GM13976 (cell line): ENCODE measurements at regions not wholly inside any gene's neighbourhood (a gene's known extent, or its start where the extent isn't known, plus 50 kb on each side); places are given as distances from the start of the nearest gene placed in this dataset.
"Not testable (repeated sequence)": the region's sequence is repeated elsewhere in the genome, so short reads cannot be mapped to it uniquely, and the experiment has no call there.

Source experiments
- DNase-seq: peaks from one replicate; pipeline ENCODE4 v3.0.0; 2012; ENCODE audit warnings: low spot score
- in situ Hi-C: fragments of 300-500 bp; cut with MboI; formaldehyde crosslinking; loops from one replicate; pipeline ENCODE4 v1.12.0; 2022; ENCODE audit warnings: low sequenced_read_pairs, mixed read lengths, inconsistent platforms; ENCODE audit not compliant: unreplicated experiment
- TF ChIP-seq, protein P1 (sequence below): IDR thresholded peaks from 2 replicates; pipeline ENCODE4 v1.5.1; 2012; ENCODE audit warnings: borderline replicate concordance, mild to moderate bottlenecking; ENCODE audit not compliant: insufficient read depth; ENCODE audit errors: extremely low read depth, missing control alignments, control extremely low read depth

DNA sequence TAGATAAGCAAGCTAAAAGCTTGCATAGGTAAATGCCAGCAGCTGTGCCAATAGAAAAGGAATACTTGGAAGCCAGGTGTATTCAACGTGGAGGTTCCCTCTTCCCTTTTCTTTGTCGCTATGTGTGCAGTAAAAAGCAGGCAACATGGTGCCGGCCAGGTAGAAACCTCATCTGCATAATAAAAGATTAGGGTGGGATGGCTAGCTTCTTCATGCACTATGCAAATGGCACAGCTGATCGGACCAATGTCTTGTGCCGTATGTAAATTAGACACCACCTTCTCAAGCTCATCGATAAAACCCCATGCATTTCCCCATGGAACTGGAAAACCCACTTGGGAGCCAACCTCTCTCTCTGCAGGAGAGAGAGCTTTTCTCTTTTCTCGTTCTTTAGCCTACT, 150.9 kb upstream of the FOXK1 start:
- in situ Hi-C loops: no loop called here
- no peak for DNase-seq
- TF ChIP-seq, protein P1, sequence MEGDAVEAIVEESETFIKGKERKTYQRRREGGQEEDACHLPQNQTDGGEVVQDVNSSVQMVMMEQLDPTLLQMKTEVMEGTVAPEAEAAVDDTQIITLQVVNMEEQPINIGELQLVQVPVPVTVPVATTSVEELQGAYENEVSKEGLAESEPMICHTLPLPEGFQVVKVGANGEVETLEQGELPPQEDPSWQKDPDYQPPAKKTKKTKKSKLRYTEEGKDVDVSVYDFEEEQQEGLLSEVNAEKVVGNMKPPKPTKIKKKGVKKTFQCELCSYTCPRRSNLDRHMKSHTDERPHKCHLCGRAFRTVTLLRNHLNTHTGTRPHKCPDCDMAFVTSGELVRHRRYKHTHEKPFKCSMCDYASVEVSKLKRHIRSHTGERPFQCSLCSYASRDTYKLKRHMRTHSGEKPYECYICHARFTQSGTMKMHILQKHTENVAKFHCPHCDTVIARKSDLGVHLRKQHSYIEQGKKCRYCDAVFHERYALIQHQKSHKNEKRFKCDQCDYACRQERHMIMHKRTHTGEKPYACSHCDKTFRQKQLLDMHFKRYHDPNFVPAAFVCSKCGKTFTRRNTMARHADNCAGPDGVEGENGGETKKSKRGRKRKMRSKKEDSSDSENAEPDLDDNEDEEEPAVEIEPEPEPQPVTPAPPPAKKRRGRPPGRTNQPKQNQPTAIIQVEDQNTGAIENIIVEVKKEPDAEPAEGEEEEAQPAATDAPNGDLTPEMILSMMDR: no peak

DNA sequence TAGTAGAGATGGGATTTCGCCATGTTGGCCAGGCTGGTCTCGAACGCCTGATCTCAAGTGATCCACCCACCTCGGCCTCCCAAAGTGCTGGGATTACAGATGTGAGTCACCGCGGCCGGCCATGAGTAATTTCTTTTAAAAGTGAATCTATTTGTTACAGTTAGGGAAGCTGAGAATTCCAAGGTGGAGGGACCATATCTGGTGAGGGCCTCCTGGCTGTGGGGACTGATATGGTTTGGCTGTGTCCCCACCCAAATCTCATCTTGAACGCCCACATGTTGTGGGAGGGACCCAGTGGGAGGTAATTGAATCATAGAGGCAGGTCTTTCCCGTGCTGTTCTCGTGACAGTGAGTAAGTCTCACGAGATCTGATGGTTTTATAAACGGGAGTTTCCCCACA, 148.8 kb upstream of the FOXK1 start:
- in situ Hi-C loops: not testable (repeated sequence)

DNA sequence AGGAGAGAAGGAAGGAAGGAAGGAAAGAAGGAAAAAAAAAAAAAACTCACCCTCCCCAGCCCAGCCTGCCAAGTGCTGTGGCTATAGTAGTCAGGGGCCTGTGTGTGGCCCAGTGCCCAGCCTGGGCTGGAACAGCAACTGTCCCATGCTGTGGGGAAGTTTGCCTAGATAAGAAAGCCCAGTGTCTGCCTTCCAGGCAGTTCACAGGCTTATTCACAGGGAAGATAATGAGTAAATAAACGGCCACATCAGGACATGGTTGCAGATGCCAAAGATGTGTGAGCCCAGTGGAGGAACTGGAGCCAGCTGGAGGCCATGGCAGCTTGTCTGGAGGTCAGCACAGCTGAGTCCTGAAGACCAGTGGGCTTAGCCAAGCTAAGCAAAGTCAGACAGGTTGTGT, 132.4 kb upstream of the FOXK1 start:
- DNase-seq: no peak
- TF ChIP-seq, protein P1: no peak
- in situ Hi-C loops: no loop called here

More for the DNA sequence above, 148.8 kb upstream of the FOXK1 start:
- DNase-seq: not testable (repeated sequence)

DNA sequence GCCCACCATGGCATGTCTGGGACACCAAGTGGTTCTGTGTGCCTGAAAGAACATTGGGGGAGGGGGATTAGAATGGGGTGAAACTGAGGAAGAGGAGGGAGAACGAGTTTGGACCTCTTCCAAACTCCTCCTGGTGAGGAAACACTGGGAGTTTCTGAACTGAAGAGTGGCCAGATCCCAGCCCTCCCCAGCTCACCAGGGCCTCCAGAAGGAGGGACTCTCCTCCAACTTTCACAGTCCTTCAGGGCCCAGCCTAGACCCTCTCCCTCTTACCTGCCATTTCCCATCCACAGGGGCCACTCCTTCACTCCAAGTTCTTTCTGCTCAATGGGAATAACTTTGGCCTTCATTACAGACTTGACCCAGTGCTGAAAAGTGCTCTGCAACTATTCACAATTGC, 132.0 kb upstream of the FOXK1 start:
- TF ChIP-seq, protein P1: no peak
- DNase-seq: no peak
- in situ Hi-C loops: no loop called here

DNA sequence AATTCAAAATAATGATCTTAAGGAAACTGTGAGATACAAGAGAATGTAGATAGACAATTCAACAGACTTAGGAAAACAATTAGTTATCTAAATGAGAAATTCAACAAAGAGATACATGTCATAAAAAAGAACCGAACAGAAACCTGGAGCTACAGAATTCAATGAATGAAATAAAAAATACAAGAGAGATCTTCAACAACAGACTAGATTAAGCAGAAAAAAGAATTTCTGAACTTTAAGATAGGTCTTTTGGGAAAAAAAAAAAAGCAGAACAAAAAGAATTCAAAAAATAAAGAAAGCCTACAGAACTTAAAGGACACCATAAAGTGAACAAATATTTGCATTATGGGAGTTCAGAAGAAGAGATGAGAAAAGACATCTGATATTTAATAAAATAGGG, 129.1 kb upstream of the FOXK1 start:
- no peak for DNase-seq
- in situ Hi-C loops: no loop called here
- TF ChIP-seq, protein P1: no peak

DNA sequence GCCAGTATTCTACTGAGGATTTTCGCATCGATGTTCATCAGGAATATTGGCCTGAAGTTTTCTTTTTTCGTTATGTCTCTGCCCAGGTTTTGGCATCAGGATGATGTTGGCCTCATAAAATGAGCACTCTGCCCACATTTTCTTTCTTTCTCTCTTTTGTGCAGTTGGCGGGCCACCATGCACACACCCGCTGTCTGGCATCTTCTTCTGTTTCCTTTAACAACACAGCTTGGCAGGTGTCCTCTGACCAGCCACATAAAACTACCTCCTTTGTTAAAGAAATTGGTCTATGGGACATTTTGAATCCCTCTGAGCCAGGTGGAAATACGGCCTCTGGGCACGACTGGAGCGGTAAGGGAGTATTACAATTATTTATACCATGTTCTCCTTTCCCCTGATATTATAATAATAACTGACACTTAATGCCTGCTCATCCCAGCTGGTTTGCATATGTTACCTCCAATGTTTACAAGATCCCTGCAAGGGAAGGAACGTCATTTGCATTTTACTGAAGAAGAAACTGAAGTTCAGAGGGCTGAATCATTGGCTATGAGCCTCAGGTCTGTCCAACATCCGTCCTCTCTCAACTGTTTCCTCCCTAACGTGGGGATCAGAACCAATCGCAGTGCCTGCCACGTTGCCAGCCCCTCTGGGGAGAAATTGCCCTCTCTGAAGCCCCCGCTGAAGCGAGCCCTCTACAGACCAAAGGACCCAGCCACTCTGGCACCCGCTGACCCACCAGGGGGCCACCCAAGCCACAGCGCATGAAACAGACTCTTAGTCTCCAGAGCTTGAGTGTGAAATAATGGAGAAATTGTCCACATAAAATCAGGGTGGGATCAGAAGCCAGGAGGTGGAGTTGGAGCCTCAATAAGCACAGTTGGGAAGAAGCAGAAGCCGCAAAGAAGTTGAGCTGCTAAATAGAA, 125.0 kb upstream of the FOXK1 start:
- TF ChIP-seq, protein P1: no peak
- in situ Hi-C loops: no loop called here
- no peak for DNase-seq

DNA sequence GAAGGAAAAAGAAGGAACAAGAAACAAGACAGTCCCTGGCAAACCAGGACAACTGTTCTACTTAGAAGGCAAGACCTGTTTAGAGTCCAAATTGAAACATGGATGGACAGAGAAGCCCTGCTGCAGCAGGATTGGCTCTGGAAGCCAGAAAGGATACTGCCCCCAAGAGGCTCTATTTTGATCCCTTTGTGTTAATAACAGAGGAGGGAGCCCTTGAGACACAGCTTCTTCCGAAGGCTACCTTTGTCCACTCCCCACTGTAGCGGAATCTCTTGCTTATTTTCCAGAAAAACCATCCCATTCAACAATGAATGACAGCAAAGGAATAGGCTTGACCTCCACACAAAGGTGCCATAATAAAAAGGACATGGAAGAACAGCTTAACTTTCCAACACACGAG, 120.3 kb upstream of the FOXK1 start:
- TF ChIP-seq, protein P1: no peak
- in situ Hi-C loops: no loop called here
- no peak for DNase-seq
